ENCODE measurements at regions not wholly inside any gene's neighbourhood (a gene's known extent, or its start where the extent isn't known, plus 50 kb on each side); places are given as distances from the start of the nearest gene placed in this dataset.

GRCh38 chr9:108515856-108516255 is 339.9 kb downstream of the ACTL7B start:
- DNase-seq (ENCODE audit: low read depth) = no peak
- H3K4me3 ChIP-seq (ENCODE audit: low read length) = no peak overlapping the region
- TF ChIP-seq, protein P1, sequence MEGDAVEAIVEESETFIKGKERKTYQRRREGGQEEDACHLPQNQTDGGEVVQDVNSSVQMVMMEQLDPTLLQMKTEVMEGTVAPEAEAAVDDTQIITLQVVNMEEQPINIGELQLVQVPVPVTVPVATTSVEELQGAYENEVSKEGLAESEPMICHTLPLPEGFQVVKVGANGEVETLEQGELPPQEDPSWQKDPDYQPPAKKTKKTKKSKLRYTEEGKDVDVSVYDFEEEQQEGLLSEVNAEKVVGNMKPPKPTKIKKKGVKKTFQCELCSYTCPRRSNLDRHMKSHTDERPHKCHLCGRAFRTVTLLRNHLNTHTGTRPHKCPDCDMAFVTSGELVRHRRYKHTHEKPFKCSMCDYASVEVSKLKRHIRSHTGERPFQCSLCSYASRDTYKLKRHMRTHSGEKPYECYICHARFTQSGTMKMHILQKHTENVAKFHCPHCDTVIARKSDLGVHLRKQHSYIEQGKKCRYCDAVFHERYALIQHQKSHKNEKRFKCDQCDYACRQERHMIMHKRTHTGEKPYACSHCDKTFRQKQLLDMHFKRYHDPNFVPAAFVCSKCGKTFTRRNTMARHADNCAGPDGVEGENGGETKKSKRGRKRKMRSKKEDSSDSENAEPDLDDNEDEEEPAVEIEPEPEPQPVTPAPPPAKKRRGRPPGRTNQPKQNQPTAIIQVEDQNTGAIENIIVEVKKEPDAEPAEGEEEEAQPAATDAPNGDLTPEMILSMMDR (conservative IDR thresholded peaks at IDR 0.05; ENCODE audit: low read length) = no peak

GRCh38 chr9:108512426-108513173 is 343.2 kb downstream of the ACTL7B start:
- DNase-seq (ENCODE audit: low read depth) = no peak
- no peak overlapping the region for H3K4me3 ChIP-seq (ENCODE audit: low read length)
- TF ChIP-seq, protein P1 (conservative IDR thresholded peaks at IDR 0.05; ENCODE audit: low read length) = no peak

- H3K4me3 ChIP-seq (ENCODE audit: low read length) = no peak overlapping the region
- TF ChIP-seq, protein P1 (conservative IDR thresholded peaks at IDR 0.05; ENCODE audit: low read length) = no peak
- DNase-seq (ENCODE audit: low read depth) = peak; percentile 96
These were observed 344.5 kb downstream of the ACTL7B start for GRCh38 chr9:108511307-108511706.

DNA sequence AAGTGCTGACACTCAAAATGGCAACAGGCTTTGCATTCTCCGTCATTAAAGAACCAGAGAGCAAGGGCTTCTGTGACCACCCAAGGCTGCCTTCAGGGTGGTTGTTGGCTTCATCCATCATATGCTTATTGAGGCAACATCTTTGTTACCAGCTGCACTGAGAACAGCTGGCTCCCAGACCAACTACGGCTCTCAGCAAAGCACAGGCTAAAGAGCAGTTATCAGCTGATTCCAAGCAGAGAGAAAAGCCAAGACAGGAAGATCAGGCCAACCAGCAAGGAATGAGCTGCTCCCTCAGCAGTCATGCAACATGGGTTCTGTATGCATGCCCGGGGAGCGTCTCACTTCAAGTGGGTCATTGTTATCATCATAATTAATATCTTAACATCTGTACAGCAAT is 358.9 kb downstream of the ACTL7B start:
- TF ChIP-seq, protein P1 (conservative IDR thresholded peaks at IDR 0.05; ENCODE audit: low read length) = no peak
- peak; percentile 50 for DNase-seq (ENCODE audit: low read depth)
- H3K4me3 ChIP-seq (ENCODE audit: low read length) = no peak overlapping the region

DNA sequence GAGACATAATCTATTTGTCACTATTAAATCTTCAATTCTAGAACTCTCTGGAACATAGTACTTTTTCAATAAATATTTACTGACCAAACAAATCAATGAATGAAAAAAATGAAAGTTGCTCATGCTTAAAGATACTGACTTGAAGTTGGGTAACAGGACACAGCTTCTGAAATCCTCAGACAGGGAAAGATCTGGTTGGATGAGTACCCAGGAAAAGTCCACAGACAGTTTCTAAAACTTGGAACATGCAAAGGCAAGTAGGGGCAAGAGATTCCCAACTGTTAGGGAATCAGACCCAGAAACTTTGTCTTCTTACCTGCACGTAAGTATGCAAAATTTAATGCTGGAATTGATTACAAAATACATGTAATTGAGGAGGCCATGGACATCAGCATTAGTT is 366.2 kb downstream of the ACTL7B start:
- no peak overlapping the region for H3K4me3 ChIP-seq (ENCODE audit: low read length)
- TF ChIP-seq, protein P1 (conservative IDR thresholded peaks at IDR 0.05; ENCODE audit: low read length) = no peak
- no peak for DNase-seq (ENCODE audit: low read depth)

DNA sequence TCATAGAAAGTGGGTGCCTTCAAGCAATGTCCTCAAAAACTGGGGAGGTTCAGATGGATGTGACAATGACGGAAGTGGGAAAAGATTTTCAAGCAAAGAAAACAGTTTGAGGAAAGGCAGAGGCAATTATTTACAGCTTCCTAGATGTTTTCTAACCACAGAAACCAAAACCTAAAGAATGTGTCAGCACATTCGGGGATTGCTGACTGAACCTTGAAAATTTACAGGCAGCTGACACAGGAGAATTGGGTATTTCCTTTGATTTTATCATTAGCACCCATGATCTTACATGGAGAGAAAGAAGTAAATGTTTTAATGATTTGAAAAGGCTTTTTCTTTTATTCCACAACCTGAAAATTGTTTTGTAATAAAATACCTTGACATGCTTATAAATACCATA is 369.0 kb downstream of the ACTL7B start:
- H3K4me3 ChIP-seq (ENCODE audit: low read length) = no peak overlapping the region
- TF ChIP-seq, protein P1 (conservative IDR thresholded peaks at IDR 0.05; ENCODE audit: low read length) = no peak
- peak; percentile 62 for DNase-seq (ENCODE audit: low read depth)

DNA sequence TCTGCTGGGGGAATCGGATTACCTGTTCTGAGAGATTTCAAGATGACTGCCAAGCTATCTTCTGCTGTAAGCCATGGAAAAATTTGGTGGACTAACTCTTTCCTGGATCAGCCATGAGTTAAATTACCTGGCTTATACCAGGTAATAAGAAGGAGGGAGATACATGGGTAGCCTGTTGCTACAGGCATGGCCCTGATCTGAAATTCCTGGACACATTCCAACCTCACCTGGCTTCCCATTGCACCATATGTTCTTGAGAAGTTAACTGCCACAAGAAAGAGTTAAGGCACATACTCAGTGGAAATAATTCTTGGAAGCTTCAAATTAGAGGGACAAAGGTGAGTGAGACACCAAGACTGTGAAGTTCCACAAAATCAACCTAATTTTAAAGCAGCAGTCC is 371.3 kb downstream of the ACTL7B start:
- H3K4me3 ChIP-seq (ENCODE audit: low read length) = no peak overlapping the region
- TF ChIP-seq, protein P1 (conservative IDR thresholded peaks at IDR 0.05; ENCODE audit: low read length) = no peak
- no peak for DNase-seq (ENCODE audit: low read depth)

Measured in AG10803 (cell line).